LoVo (cell line): ENCODE measurements at regions not wholly inside any gene's neighbourhood (a gene's known extent, or its start where the extent isn't known, plus 50 kb on each side); places are given as distances from the start of the nearest gene placed in this dataset.
A peak's percentile ranks its signal among the peaks of the same experiment; 100 is the strongest.
"Not testable (repeated sequence)": the region's sequence is repeated elsewhere in the genome, so short reads cannot be mapped to it uniquely, and the experiment has no call there.

ENCODE experiments used
- DNase-seq: peaks from one replicate; pipeline ENCODE4 v3.0.0-alpha.2; 2016; ENCODE audit warnings: low spot score

DNA sequence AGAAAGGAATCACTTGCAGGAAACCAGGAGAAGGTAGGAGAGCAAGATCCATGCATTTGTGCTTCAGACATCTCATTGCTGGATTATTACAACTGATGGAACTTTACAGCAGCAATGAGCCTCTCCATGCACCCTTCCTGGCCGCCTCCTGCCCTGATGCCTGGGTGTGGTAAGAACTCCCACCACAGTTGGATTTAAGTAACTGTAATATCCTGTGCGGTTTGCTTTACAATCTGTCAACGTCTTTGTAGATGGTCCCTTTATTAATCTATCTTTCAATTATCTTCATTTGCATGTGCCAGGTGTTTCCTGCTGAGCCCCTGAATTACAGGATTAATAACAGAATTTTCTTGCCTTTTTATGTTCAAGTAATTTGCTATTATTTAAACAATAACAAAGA, 1300.5 kb upstream of the TMEM132C start:
- no peak for DNase-seq

DNA sequence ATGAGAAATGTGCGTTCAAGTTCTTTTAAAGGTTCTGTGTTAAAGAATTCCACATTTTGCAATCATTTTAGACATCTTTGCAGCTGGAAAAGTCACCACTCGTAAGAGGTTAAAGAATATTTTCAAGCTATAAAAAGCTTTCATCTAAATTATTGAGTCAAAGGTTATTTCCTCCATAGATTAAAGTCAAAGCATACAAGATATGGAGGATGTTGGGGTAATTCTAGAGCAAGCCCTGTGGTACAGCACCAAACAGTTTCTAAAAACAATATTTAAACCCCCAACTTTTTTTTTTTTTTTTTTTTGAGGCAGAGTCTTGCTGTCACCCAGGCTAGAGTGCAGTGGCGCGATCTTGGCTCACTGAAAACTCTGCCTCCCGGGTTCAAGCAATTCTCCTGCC, 1299.8 kb upstream of the TMEM132C start:
- DNase-seq, result no peak

DNA sequence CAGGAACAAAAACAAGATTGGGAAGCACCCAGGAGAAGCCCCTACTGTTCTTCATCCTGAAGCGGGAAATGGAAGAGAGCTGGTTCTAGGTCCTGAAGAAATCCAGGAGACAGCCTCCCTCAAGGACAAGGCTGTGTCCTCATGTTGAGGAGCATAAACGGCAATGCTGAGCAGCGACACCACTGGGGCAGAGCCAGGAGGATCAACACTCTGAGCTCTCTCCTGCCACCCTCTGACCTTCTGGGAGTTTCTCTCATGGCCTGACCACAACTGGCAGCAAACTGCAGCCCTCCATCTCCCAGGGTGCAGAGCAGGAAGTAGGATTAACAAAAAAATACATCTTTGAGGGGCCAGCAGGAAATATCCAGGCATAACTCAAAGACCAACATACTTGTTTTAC, 1292.2 kb upstream of the TMEM132C start:
- no peak for DNase-seq

DNA sequence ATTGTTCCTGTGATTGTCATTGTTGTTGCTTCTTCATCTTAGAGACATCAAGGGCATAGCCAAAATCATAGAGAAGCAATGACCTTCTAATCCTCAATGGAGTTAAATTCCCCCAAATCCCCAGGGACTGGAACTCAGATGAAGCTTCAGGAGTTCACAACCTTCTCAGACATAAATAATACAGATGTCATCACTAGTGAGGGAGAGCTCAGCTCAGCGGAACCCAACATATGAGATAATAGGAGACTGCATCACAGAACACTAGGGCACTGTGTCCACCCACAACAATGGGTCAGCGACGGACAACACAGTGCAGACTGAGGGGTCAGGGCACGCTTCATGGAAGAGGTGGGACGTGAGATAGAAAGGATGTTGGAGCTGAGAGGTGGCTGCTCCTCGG, 1290.4 kb upstream of the TMEM132C start:
- DNase-seq, result no peak

- not testable (repeated sequence) for DNase-seq
Measured at GRCh38 chr12:126979564-126979963, 1287.4 kb upstream of the TMEM132C start.

- no peak for DNase-seq
Measured at GRCh38 chr12:126982707-126983106, 1284.3 kb upstream of the TMEM132C start.

- DNase-seq, result not testable (repeated sequence)
Measured at GRCh38 chr12:126983735-126984134, 1283.2 kb upstream of the TMEM132C start.

DNA sequence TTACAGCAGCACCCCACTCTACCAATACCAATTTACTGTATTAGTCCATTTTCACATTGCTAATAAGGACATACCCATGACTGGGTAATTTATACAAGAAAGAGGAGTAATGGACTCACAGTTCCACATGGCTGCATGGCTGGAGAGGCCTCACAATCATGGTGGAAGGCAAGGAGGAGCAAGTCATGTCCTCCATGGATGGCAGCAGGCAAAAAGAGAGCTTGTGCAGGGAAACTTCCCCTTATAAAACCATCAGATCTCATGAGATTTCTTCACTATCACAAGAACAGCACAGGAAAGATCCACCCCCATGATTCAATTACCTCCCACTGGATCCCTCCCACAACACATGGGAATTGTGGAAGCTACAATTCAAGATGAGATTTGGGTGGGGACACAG, 1281.3 kb upstream of the TMEM132C start:
- not testable (repeated sequence) for DNase-seq

GRCh38 chr12:126989532-126989931, 1277.4 kb upstream of the TMEM132C start:
- no peak for DNase-seq

GRCh38 chr12:126993898-126994297, 1273.1 kb upstream of the TMEM132C start:
- no peak for DNase-seq

GRCh38 chr12:126994599-126994998, 1272.4 kb upstream of the TMEM132C start:
- no peak for DNase-seq

- DNase-seq, result no peak
Measured at GRCh38 chr12:126998031-126998430, 1268.9 kb upstream of the TMEM132C start.

DNA sequence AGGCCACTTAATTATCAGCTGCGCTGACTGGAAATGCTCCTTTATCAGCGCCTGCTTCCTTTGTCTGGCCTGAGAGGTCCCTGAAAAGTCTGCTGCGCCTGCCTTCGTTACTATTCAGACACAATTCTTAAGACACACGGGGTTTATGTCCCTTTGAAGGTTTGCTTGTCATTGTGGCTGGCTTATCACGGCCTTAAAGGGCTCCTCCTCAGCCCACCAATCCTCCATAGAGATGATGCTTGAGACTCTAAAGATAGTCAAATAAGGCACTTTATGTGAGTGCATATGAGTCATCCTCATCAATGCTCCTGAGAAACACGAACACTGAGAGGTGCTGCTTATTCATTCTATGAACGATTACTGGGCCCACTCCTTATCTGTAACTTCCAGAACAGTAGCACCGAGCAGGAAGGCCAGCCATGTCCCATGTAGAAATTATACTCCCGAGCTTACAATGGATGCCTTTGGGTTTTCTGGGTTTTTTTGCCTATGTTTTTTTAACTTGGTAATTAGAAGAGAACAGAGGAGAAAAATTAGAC, 1268.2 kb upstream of the TMEM132C start:
- no peak for DNase-seq

DNA sequence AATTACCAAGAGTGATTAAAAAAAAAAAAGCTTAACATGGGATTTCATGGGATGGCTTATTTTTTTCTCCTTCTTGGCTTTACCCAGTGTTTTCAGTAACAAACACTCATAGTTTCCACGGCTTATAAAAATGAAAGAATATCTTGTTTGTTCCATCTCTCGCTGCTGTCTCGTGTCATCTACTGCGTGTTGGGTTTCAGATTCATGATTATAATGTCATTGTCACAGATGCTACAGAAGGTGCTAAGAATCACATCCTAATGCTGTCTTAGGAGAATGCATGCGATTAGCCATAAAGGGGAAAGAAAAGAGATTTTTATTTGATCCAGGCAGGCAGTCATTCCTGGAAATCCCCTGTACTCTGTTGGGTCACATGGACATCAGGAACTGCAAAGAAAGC, 1267.6 kb upstream of the TMEM132C start:
- no peak for DNase-seq

DNA sequence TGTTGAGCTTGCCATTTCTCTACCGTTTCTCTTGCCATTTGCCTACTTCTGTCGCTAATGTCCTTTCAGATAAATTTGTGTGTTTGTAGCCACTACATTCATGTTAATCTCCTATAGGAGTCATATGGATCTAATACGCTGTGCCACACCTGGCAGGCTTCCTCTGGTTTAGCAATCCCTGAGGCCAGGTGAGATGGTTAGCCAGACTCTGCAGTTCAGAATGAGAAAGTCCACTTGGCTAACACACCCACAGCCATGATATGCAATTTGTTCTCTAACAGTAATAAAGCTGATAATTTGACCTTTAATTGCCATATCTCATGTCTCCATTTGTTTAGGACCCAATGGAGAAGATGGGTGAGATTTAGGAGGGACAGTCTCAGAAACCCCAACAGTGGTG, 1261.6 kb upstream of the TMEM132C start:
- no peak for DNase-seq

- DNase-seq, result no peak
Measured at GRCh38 chr12:127006972-127007371, 1260.0 kb upstream of the TMEM132C start.

GRCh38 chr12:127008755-127009403, 1258.1 kb upstream of the TMEM132C start:
- no peak for DNase-seq

- no peak for DNase-seq
Measured at GRCh38 chr12:127012109-127012508, 1254.9 kb upstream of the TMEM132C start.

- DNase-seq, result no peak
Measured at GRCh38 chr12:127013197-127013596, 1253.8 kb upstream of the TMEM132C start.

- no peak for DNase-seq
Measured at GRCh38 chr12:127014079-127014478, 1252.9 kb upstream of the TMEM132C start.

GRCh38 chr12:127024791-127025190, 1242.2 kb upstream of the TMEM132C start:
- DNase-seq, result no peak

GRCh38 chr12:127025545-127025944, 1241.4 kb upstream of the TMEM132C start:
- DNase-seq, result peak; percentile 7

DNA sequence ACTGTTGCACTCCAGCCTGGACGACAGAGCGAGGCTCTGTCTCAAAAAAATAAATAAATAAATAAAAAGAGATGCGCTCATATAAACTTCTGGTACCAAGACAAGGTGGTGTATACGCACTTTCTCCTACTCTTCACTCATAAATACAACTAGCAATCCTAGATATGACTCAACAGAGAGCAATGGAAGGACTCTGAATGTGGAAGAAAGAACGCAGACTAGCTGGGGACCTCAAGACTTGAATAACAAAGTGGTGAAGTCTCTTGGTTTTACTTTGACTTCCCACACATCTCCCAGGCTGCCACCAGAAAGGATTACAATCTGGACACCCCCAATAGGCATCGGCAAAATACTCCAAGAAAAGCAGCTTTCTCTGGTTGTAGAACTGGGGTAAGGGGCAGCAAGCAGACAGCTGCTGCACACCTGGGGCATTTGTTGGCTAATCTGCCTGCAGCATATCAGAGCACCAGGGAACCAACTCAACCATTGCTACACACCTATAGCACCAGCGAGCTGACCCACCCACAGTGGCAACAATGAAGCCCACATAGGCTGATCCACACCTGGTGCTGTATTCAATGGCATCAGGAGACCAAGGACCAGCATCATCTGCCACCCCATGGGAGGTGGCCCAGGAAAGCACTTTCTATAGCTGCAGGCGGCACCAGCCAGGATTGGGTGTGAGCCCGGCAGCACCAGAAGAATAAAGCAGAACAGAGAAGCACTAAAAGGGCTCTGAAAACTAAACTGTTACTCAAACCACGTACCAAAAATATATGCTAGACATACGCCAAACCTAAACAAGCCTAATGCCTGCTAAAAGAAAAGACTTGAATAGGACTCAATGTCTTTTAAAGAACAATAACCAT, 1231.7 kb upstream of the TMEM132C start:
- DNase-seq, result no peak
